ENCODE measurements at regions not wholly inside any gene's neighbourhood (a gene's known extent, or its start where the extent isn't known, plus 50 kb on each side); places are given as distances from the start of the nearest gene placed in this dataset.
"Not testable (repeated sequence)": the region's sequence is repeated elsewhere in the genome, so short reads cannot be mapped to it uniquely, and the experiment has no call there.

GRCh38 chr6:85236636-85237035 lies 213.2 kb upstream of the NT5E start:
- H3K9me2 ChIP-seq (replicated peaks; ENCODE audit: control insufficient read depth, low read length) = no peaks in the 10 kb centered on the region
- no peaks in the 10 kb centered on the region for H3K79me2 ChIP-seq (ENCODE audit: control insufficient read depth, low read length)
- H3K36me3 ChIP-seq (ENCODE audit: control insufficient read depth, low read length) = no peaks in the 10 kb centered on the region
- no peak overlapping the region for H3K27ac ChIP-seq (ENCODE audit: low read depth, low read length)
- H4K20me1 ChIP-seq (ENCODE audit: control insufficient read depth, insufficient read depth, low read depth, low read length) = no peaks in the 10 kb centered on the region
- TF ChIP-seq CTCF (IDR thresholded peaks at IDR 0.05; ENCODE audit: low read depth, low read length, poor library complexity, severe bottlenecking) (no peak), EZH2phosphoT487 (IDR thresholded peaks at IDR 0.05; ENCODE audit: borderline replicate concordance, low read length) (no peak)
- no peaks in the 10 kb centered on the region for H3K4me1 ChIP-seq (ENCODE audit: control insufficient read depth, low read length)
- no peak overlapping the region for H3K4me2 ChIP-seq (ENCODE audit: low read length)
- H3F3A ChIP-seq (ENCODE audit: control insufficient read depth, insufficient read depth) = no peaks in the 10 kb centered on the region
- H3K27me3 ChIP-seq (ENCODE audit: control insufficient read depth, low read length) = no peaks in the 10 kb centered on the region
- no peaks in the 10 kb centered on the region for H3K9me3 ChIP-seq (ENCODE audit: control insufficient read depth, insufficient read depth, low read length)
- H3K4me3 ChIP-seq (ENCODE audit: low read length) = no peak overlapping the region

- H3K4me1 ChIP-seq (ENCODE audit: control insufficient read depth, low read length); H3K4me3 ChIP-seq (ENCODE audit: low read length); H3K36me3 ChIP-seq (ENCODE audit: control insufficient read depth, low read length); H3F3A ChIP-seq (ENCODE audit: control insufficient read depth, insufficient read depth); H3K9me3 ChIP-seq (ENCODE audit: control insufficient read depth, insufficient read depth, low read length); H3K79me2 ChIP-seq (ENCODE audit: control insufficient read depth, low read length); H4K20me1 ChIP-seq (ENCODE audit: control insufficient read depth, insufficient read depth, low read depth, low read length); H3K27ac ChIP-seq (ENCODE audit: low read depth, low read length); H3K9me2 ChIP-seq (replicated peaks; ENCODE audit: control insufficient read depth, low read length); H3K27me3 ChIP-seq (ENCODE audit: control insufficient read depth, low read length); H3K4me2 ChIP-seq (ENCODE audit: low read length): not testable (repeated sequence)
Observed at GRCh38 chr6:85227345-85227744, 222.5 kb upstream of the NT5E start.

- not testable (repeated sequence) for H3K4me2 ChIP-seq (ENCODE audit: low read length); H3K27ac ChIP-seq (ENCODE audit: low read depth, low read length); H3K79me2 ChIP-seq (ENCODE audit: control insufficient read depth, low read length); H3K4me1 ChIP-seq (ENCODE audit: control insufficient read depth, low read length); H3K9me2 ChIP-seq (replicated peaks; ENCODE audit: control insufficient read depth, low read length); H3K4me3 ChIP-seq (ENCODE audit: low read length); H3K27me3 ChIP-seq (ENCODE audit: control insufficient read depth, low read length); H3K36me3 ChIP-seq (ENCODE audit: control insufficient read depth, low read length); H3F3A ChIP-seq (ENCODE audit: control insufficient read depth, insufficient read depth); H4K20me1 ChIP-seq (ENCODE audit: control insufficient read depth, insufficient read depth, low read depth, low read length); H3K9me3 ChIP-seq (ENCODE audit: control insufficient read depth, insufficient read depth, low read length)
Observed at GRCh38 chr6:85212794-85213193, 237.1 kb upstream of the NT5E start.

GRCh38 chr6:85195243-85195642 lies 254.6 kb upstream of the NT5E start:
- Histone ChIP-seq H3K4me2 (ENCODE audit: low read length) (no peak overlapping the region), H3K9me2 (replicated peaks; ENCODE audit: control insufficient read depth, low read length) (no peaks in the 10 kb centered on the region), H3K79me2 (ENCODE audit: control insufficient read depth, low read length) (no peaks in the 10 kb centered on the region), H3F3A (ENCODE audit: control insufficient read depth, insufficient read depth) (no peaks in the 10 kb centered on the region), H4K20me1 (ENCODE audit: control insufficient read depth, insufficient read depth, low read depth, low read length) (no peaks in the 10 kb centered on the region), H3K27me3 (ENCODE audit: control insufficient read depth, low read length) (no peaks in the 10 kb centered on the region), H3K4me1 (ENCODE audit: control insufficient read depth, low read length) (no peaks in the 10 kb centered on the region), H3K27ac (ENCODE audit: low read depth, low read length) (no peak overlapping the region), H3K36me3 (ENCODE audit: control insufficient read depth, low read length) (no peaks in the 10 kb centered on the region), H3K9me3 (ENCODE audit: control insufficient read depth, insufficient read depth, low read length) (no peaks in the 10 kb centered on the region), H3K4me3 (ENCODE audit: low read length) (no peak overlapping the region)
- TF ChIP-seq CTCF (IDR thresholded peaks at IDR 0.05; ENCODE audit: low read depth, low read length, poor library complexity, severe bottlenecking) (no peak), EZH2phosphoT487 (IDR thresholded peaks at IDR 0.05; ENCODE audit: borderline replicate concordance, low read length) (no peak)

Measured in DOHH2 (cell line).